ENCODE measurements at regions not wholly inside any gene's neighbourhood (a gene's known extent, or its start where the extent isn't known, plus 50 kb on each side); places are given as distances from the start of the nearest gene placed in this dataset.

- TF ChIP-seq CTCF (IDR thresholded peaks at IDR 0.05) (no peak), POLR2A (IDR thresholded peaks at IDR 0.05) (no peak)
These were observed 297.9 kb downstream of the CD83 start for GRCh38 chr6:14415452-14415851.
